ENCODE measurements at regions not wholly inside any gene's neighbourhood (a gene's known extent, or its start where the extent isn't known, plus 50 kb on each side); places are given as distances from the start of the nearest gene placed in this dataset.

DNA sequence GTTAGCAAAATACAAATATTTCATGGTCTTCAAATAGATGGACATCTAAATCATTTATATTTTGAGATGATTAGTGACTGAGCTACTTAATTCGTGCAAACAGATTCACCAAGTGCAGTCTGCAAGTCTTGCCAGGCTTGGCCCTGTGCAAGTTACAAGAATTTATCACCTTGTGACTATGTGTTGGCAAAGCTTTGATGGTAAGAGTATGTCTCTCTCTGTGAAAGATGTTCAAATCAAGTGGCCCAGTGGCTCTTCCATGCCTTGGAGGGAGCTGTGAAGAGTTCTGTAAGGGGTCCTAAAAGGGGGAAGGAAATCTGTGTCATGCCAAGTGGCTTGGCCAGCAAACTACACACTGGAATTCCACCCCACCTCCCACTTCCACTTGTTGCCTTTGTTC lies 397.3 kb downstream of the TYW1 start:
- CTCF ChIA-PET: no interaction called here
- Histone ChIP-seq H3K23ac (ENCODE audit: low read depth, low read length) (no peak overlapping the region), H2AFZ (replicated peaks; ENCODE audit: low read length, poor library complexity) (no peak overlapping the region), H4K91ac (ENCODE audit: insufficient read depth, low read depth, low read length) (no peak overlapping the region), H3K27ac (ENCODE audit: insufficient read depth, low read length) (no peak overlapping the region), H2BK15ac (ENCODE audit: low read depth, low read length) (no peak overlapping the region), H2BK120ac (ENCODE audit: low read depth, low read length) (no peak overlapping the region), H3K4me2 (ENCODE audit: low read depth, low read length) (no peak overlapping the region), H2BK20ac (ENCODE audit: low read depth, low read length) (no peak overlapping the region), H4K8ac (ENCODE audit: low read depth in 2 of 2, low read length in 2 of 2) (no peak overlapping the region), H3K36me3 (ENCODE audit: control insufficient read depth, insufficient read depth, low read length) (no peaks in the 10 kb centered on the region), H3K27me3 (ENCODE audit: control insufficient read depth, insufficient read depth, low read length) (no peaks in the 10 kb centered on the region; the same call in 1 of the 2 replicates), H2AK5ac (ENCODE audit: low read depth, low read length) (no peak overlapping the region), H3K4me3 (ENCODE audit: insufficient read depth, low read depth, low read length) (no peak overlapping the region), H4K5ac (ENCODE audit: low read depth, low read length) (no peak overlapping the region), H3K4me1 (ENCODE audit: control insufficient read depth, insufficient read depth, low read length) (no peaks in the 10 kb centered on the region), H3K18ac (ENCODE audit: low read depth, low read length) (no peak overlapping the region), H3K9ac (ENCODE audit: low read depth, low read length) (no peak overlapping the region), H3K14ac (replicated peaks; ENCODE audit: low read depth, low read length) (no peak overlapping the region), H4K20me1 (ENCODE audit: insufficient read depth, low read length) (no peaks in the 10 kb centered on the region), H3K9me1 (ENCODE audit: insufficient read depth, low read length) (no peaks in the 10 kb centered on the region), H3K56ac (ENCODE audit: extremely low read depth, insufficient read depth, low read length) (no peak overlapping the region), H2AK9ac (replicated peaks; ENCODE audit: low read depth, low read length, poor library complexity) (no peak overlapping the region), H3K79me1 (ENCODE audit: low read depth in 1 of 2, low read length in 2 of 2) (no peaks in the 10 kb centered on the region), H2BK5ac (ENCODE audit: low read depth, low read length, poor library complexity, severe bottlenecking) (no peak overlapping the region), H3K9me3 (ENCODE audit: control insufficient read depth, insufficient read depth, low read length) (no peaks in the 10 kb centered on the region), H3K4ac (ENCODE audit: low read depth, low read length) (no peak overlapping the region)
- WGBS, 2 experiments (ENCODE audit: extremely low coverage in 2 of 2, insufficient read length in 1 of 2): no CpG with 5 or more reads among the region's 1 CpG
- ATAC-seq (ENCODE audit: low read depth) (no peak), DNase-seq (no peak)
- no TSS peak for BruUV-seq (replicated peaks)
- in situ Hi-C loops (cut with MboI; ENCODE audit: low sequenced_read_pairs) (no loop called here), dilution Hi-C loops (cut with HindIII; ENCODE audit: low sequenced_read_pairs, unreplicated experiment) (no loop called here), intact Hi-C loops (cut with micrococcal nuclease) (no loop called here)
- POLR2A ChIA-PET (ENCODE audit: unreplicated experiment): no interaction called here
- TF ChIP-seq, protein P1, sequence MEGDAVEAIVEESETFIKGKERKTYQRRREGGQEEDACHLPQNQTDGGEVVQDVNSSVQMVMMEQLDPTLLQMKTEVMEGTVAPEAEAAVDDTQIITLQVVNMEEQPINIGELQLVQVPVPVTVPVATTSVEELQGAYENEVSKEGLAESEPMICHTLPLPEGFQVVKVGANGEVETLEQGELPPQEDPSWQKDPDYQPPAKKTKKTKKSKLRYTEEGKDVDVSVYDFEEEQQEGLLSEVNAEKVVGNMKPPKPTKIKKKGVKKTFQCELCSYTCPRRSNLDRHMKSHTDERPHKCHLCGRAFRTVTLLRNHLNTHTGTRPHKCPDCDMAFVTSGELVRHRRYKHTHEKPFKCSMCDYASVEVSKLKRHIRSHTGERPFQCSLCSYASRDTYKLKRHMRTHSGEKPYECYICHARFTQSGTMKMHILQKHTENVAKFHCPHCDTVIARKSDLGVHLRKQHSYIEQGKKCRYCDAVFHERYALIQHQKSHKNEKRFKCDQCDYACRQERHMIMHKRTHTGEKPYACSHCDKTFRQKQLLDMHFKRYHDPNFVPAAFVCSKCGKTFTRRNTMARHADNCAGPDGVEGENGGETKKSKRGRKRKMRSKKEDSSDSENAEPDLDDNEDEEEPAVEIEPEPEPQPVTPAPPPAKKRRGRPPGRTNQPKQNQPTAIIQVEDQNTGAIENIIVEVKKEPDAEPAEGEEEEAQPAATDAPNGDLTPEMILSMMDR (conservative IDR thresholded peaks at IDR 0.05; ENCODE audit: low read depth, low read length): no peak
- no peak for TF ChIP-seq RCOR1 (IDR thresholded peaks at IDR 0.05; ENCODE audit: insufficient replicate concordance, low read length)
- TF ChIP-seq FOS (IDR thresholded peaks at IDR 0.05; ENCODE audit: low read depth, low read length): no peak
- no peak for TF ChIP-seq NFE2L2 (IDR thresholded peaks at IDR 0.05; ENCODE audit: low read depth, low read length)
- TF ChIP-seq, protein P2, sequence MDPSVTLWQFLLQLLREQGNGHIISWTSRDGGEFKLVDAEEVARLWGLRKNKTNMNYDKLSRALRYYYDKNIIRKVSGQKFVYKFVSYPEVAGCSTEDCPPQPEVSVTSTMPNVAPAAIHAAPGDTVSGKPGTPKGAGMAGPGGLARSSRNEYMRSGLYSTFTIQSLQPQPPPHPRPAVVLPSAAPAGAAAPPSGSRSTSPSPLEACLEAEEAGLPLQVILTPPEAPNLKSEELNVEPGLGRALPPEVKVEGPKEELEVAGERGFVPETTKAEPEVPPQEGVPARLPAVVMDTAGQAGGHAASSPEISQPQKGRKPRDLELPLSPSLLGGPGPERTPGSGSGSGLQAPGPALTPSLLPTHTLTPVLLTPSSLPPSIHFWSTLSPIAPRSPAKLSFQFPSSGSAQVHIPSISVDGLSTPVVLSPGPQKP (IDR thresholded peaks at IDR 0.05; ENCODE audit: borderline replicate concordance, low read depth, low read length): no peak
- TF ChIP-seq RFX5 (IDR thresholded peaks at IDR 0.05; ENCODE audit: low read depth, low read length): no peak
- no peak for TF ChIP-seq RAD21 (IDR thresholded peaks at IDR 0.05; ENCODE audit: low read length)
- TF ChIP-seq MAZ (IDR thresholded peaks at IDR 0.05; ENCODE audit: borderline replicate concordance, low read depth, low read length): no peak
- TF ChIP-seq SMC3 (IDR thresholded peaks at IDR 0.05; ENCODE audit: low read depth, low read length): no peak
- TF ChIP-seq CHD1 (IDR thresholded peaks at IDR 0.05; ENCODE audit: low read depth, low read length): no peak
- TF ChIP-seq MAFK (IDR thresholded peaks at IDR 0.05; ENCODE audit: low read depth, low read length): no peak
- no peak for TF ChIP-seq POLR2A (IDR thresholded peaks at IDR 0.05; ENCODE audit: low read depth, low read length)
- TF ChIP-seq BHLHE40 (IDR thresholded peaks at IDR 0.05; ENCODE audit: low read depth, low read length): no peak
- no peak for TF ChIP-seq CEBPB (IDR thresholded peaks at IDR 0.05; ENCODE audit: low read depth, low read length)
- TF ChIP-seq, protein P3, sequence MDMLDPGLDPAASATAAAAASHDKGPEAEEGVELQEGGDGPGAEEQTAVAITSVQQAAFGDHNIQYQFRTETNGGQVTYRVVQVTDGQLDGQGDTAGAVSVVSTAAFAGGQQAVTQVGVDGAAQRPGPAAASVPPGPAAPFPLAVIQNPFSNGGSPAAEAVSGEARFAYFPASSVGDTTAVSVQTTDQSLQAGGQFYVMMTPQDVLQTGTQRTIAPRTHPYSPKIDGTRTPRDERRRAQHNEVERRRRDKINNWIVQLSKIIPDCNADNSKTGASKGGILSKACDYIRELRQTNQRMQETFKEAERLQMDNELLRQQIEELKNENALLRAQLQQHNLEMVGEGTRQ (IDR thresholded peaks at IDR 0.05; ENCODE audit: low read depth, low read length): no peak

Measured in IMR-90 (cell line).